Activated CD4-positive, alpha-beta T cell treated with anti-CD3 and anti-CD28 coated beads, Interleukin-2, Interleukin-6, amounts not matched to agents 100 ng/mL and 50 ng/mL, durations not matched to agents 16 hours and 8 hours (primary cell): ENCODE measurements at regions not wholly inside any gene's neighbourhood (a gene's known extent, or its start where the extent isn't known, plus 50 kb on each side); places are given as distances from the start of the nearest gene placed in this dataset.
"Not testable (repeated sequence)": the region's sequence is repeated elsewhere in the genome, so short reads cannot be mapped to it uniquely, and the experiment has no call there.

Experiments used
- DNase-seq: peaks from one replicate; pipeline ENCODE4 v3.0.0-alpha.2; 2020

- DNase-seq = no peak
These were observed 103.3 kb upstream of the FGGY start for GRCh38 chr1:59193443-59194093.

GRCh38 chr1:59194621-59195020 is 102.3 kb upstream of the FGGY start:
- DNase-seq = no peak

GRCh38 chr1:59195151-59195550 is 101.7 kb upstream of the FGGY start:
- DNase-seq = no peak

GRCh38 chr1:59198564-59198963 is 98.3 kb upstream of the FGGY start:
- DNase-seq = no peak

GRCh38 chr1:59199147-59199546 is 97.7 kb upstream of the FGGY start:
- DNase-seq = no peak

GRCh38 chr1:59199719-59200376 is 97.0 kb upstream of the FGGY start:
- no peak for DNase-seq

GRCh38 chr1:59201341-59201740 is 95.6 kb upstream of the FGGY start:
- DNase-seq = no peak

GRCh38 chr1:59202455-59202854 is 94.4 kb upstream of the FGGY start:
- DNase-seq = no peak

GRCh38 chr1:59204001-59204400 is 92.9 kb upstream of the FGGY start:
- no peak for DNase-seq

- not testable (repeated sequence) for DNase-seq
These were observed 90.3 kb upstream of the FGGY start for GRCh38 chr1:59206616-59207015.

GRCh38 chr1:59210430-59210829 is 86.5 kb upstream of the FGGY start:
- DNase-seq = not testable (repeated sequence)

- DNase-seq = no peak
These were observed 84.2 kb upstream of the FGGY start for GRCh38 chr1:59212706-59213105.

- no peak for DNase-seq
These were observed 82.4 kb upstream of the FGGY start for GRCh38 chr1:59214248-59215208.

- DNase-seq = no peak
These were observed 81.1 kb upstream of the FGGY start for GRCh38 chr1:59215766-59216291.

GRCh38 chr1:59217439-59217838 is 79.5 kb upstream of the FGGY start:
- DNase-seq = not testable (repeated sequence)

- DNase-seq = no peak
These were observed 78.2 kb upstream of the FGGY start for GRCh38 chr1:59218521-59219236.

- no peak for DNase-seq
These were observed 77.0 kb upstream of the FGGY start for GRCh38 chr1:59219916-59220315.

- no peak for DNase-seq
These were observed 76.5 kb upstream of the FGGY start for GRCh38 chr1:59220356-59220755.

- no peak for DNase-seq
These were observed 73.7 kb upstream of the FGGY start for GRCh38 chr1:59223198-59223597.

- DNase-seq = no peak
These were observed 72.8 kb upstream of the FGGY start for GRCh38 chr1:59223989-59224634.

- no peak for DNase-seq
These were observed 71.1 kb upstream of the FGGY start for GRCh38 chr1:59225594-59226316.
